ENCODE measurements at regions not wholly inside any gene's neighbourhood (a gene's known extent, or its start where the extent isn't known, plus 50 kb on each side); places are given as distances from the start of the nearest gene placed in this dataset.

GRCh38 chr17:72414967-72415853, 294.4 kb downstream of the SOX9 start:
- Histone ChIP-seq H3K4me1 (ENCODE audit: insufficient read depth) (no peaks in the 10 kb centered on the region), H3K4me2 (no peak overlapping the region), H3K27me3 (ENCODE audit: insufficient read depth) (no peaks in the 10 kb centered on the region), H3K27ac (ENCODE audit: low read depth) (no peak overlapping the region), H4K20me1 (replicated peaks; ENCODE audit: insufficient read depth) (no peaks in the 10 kb centered on the region), H3K36me3 (ENCODE audit: insufficient read depth) (0 out of 2 replicates have a peak, but pooled peaks cover 5% of the 10 kb centered on the region), H3K9me2 (ENCODE audit: insufficient read depth) (no peaks in the 10 kb centered on the region; the same call in 1 of the 2 replicates), H3K4me3 (no peak overlapping the region), H3K79me2 (replicated peaks; ENCODE audit: insufficient read depth) (no peaks in the 10 kb centered on the region), H2AFZ (no peak overlapping the region), H3F3A (replicated peaks; ENCODE audit: low read depth) (no peaks in the 10 kb centered on the region)
- DNase-seq (ENCODE audit: low spot score) (no peak), ATAC-seq (no peak)
- peaks cover 11% of the 10 kb centered on the region for H3K27me3 Mint-ChIP-seq (ENCODE audit: insufficient read depth, low read depth, poor library complexity)
- TF ChIP-seq ZNF331 (CRISPR knock-in tag; IDR thresholded peaks at IDR 0.05; ENCODE audit: low read depth), result no peak
- no peak for TF ChIP-seq ETS1 (IDR thresholded peaks at IDR 0.05)
- TF ChIP-seq NANOG (IDR thresholded peaks at IDR 0.05; ENCODE audit: borderline replicate concordance), result 0 out of 2 replicates have a peak, but pooled peaks have one; percentile 6
- H3K27ac Mint-ChIP-seq, result no peak overlapping the region
- peaks cover 22% of the 10 kb centered on the region for H3K9me3 Mint-ChIP-seq
- H3K36me3 Mint-ChIP-seq (ENCODE audit: low read depth), result peaks cover 16% of the 10 kb centered on the region
- H3K4me1 Mint-ChIP-seq, result peaks cover 11% of the 10 kb centered on the region
- H3K4me3 Mint-ChIP-seq, result no peak overlapping the region

GRCh38 chr17:72416054-72416675, 295.3 kb downstream of the SOX9 start:
- H3K36me3 ChIP-seq (ENCODE audit: insufficient read depth), result 0 out of 2 replicates have a peak, but pooled peaks cover 5% of the 10 kb centered on the region
- Mint-ChIP-seq H3K27me3 (ENCODE audit: insufficient read depth, low read depth, poor library complexity) (peaks cover 9% of the 10 kb centered on the region), H3K9me3 (peaks cover 22% of the 10 kb centered on the region), H3K27ac (no peak overlapping the region), H3K36me3 (ENCODE audit: low read depth) (peaks cover 16% of the 10 kb centered on the region), H3K4me1 (peaks cover 11% of the 10 kb centered on the region), H3K4me3 (no peak overlapping the region)
- DNase-seq (ENCODE audit: low spot score) (peak; percentile 17), ATAC-seq (peak; percentile 61)
- H3K27ac ChIP-seq (ENCODE audit: low read depth), result no peak overlapping the region
- peak overlapping the region; percentile 23 for H3K4me2 ChIP-seq
- H3K4me3 ChIP-seq, result no peak overlapping the region
- no peaks in the 10 kb centered on the region for H3K79me2 ChIP-seq (replicated peaks; ENCODE audit: insufficient read depth)
- H3K27me3 ChIP-seq (ENCODE audit: insufficient read depth), result no peaks in the 10 kb centered on the region
- no peaks in the 10 kb centered on the region; the same call in 1 of the 2 replicates for H3K9me2 ChIP-seq (ENCODE audit: insufficient read depth)
- H3F3A ChIP-seq (replicated peaks; ENCODE audit: low read depth), result no peaks in the 10 kb centered on the region
- TF ChIP-seq CREB1 (CRISPR knock-in tag; IDR thresholded peaks at IDR 0.05; ENCODE audit: low read depth), result no peak
- no peak for TF ChIP-seq ZNF114 (CRISPR knock-in tag; IDR thresholded peaks at IDR 0.05)
- no peak for TF ChIP-seq CTCF (conservative IDR thresholded peaks at IDR 0.05; ENCODE audit: low read depth in 2 of 2)
- TF ChIP-seq ZNF462 (CRISPR knock-in tag; IDR thresholded peaks at IDR 0.05), result no peak
- TF ChIP-seq JUNB (IDR thresholded peaks at IDR 0.05; ENCODE audit: unreplicated experiment), result no peak
- H4K20me1 ChIP-seq (replicated peaks; ENCODE audit: insufficient read depth), result no peaks in the 10 kb centered on the region
- H2AFZ ChIP-seq, result peak overlapping the region; percentile 78; the same call in 1 of the 2 replicates
- H3K4me1 ChIP-seq (ENCODE audit: insufficient read depth), result no peaks in the 10 kb centered on the region

All from GM23338 (cell line).